ENCODE measurements at regions not wholly inside any gene's neighbourhood (a gene's known extent, or its start where the extent isn't known, plus 50 kb on each side); places are given as distances from the start of the nearest gene placed in this dataset.

DNA sequence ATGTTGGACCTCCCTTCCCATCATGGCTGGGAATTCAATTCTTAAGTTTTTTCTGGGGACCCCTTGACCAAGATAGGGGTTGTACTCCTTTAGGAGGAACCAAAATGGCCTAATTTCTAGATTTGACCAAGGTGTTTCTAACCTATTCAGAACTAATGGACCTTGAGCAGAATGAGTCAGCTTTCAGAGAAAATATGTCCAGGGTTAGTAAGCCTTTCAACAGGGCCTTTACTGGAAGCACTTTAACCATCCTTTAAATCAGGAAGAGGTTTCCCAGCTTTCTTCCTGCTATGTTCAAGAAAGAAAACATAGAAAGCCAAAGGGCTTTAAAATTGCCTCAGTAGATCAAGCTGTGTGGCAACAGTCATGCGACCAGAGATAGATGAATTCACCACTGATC is 1184.9 kb upstream of the ACVR2A start:
- Histone ChIP-seq H3K27me3 (no peaks in the 10 kb centered on the region), H3K9me3 (ENCODE audit: low read depth) (no peaks in the 10 kb centered on the region), H3K27ac (no peak overlapping the region), H3K36me3 (no peaks in the 10 kb centered on the region), H3K4me3 (no peak overlapping the region), H3K4me1 (ENCODE audit: low read depth) (no peaks in the 10 kb centered on the region)
- TF ChIP-seq, protein P1, sequence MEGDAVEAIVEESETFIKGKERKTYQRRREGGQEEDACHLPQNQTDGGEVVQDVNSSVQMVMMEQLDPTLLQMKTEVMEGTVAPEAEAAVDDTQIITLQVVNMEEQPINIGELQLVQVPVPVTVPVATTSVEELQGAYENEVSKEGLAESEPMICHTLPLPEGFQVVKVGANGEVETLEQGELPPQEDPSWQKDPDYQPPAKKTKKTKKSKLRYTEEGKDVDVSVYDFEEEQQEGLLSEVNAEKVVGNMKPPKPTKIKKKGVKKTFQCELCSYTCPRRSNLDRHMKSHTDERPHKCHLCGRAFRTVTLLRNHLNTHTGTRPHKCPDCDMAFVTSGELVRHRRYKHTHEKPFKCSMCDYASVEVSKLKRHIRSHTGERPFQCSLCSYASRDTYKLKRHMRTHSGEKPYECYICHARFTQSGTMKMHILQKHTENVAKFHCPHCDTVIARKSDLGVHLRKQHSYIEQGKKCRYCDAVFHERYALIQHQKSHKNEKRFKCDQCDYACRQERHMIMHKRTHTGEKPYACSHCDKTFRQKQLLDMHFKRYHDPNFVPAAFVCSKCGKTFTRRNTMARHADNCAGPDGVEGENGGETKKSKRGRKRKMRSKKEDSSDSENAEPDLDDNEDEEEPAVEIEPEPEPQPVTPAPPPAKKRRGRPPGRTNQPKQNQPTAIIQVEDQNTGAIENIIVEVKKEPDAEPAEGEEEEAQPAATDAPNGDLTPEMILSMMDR (IDR thresholded peaks at IDR 0.05; ENCODE audit: low read depth, low read length), result no peak
- DNase-seq (ENCODE audit: low read depth in 1 of 2, low spot score in 1 of 2), result no peak

DNA sequence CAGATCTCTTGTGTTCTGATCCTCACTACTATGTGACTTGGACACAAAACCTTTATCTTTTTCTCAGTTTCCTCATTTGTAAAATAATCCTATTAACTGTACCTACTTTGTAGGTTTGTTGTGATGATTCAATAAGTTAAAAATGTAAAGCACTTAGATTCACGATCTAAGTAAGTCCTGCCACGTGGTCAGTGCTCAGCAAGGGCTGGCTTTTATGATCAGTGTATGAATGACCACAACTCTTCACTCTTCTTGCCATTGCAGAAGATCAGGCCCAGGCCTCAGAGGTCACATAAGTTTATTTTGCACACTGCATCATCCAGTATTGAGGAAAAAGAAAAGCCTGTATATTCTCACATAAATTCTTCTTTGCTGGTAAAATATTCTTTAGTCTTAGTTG is 1192.5 kb upstream of the ACVR2A start:
- H3K27ac ChIP-seq, result no peak overlapping the region
- H3K27me3 ChIP-seq, result no peaks in the 10 kb centered on the region
- no peaks in the 10 kb centered on the region for H3K9me3 ChIP-seq (ENCODE audit: low read depth)
- no peak for DNase-seq (ENCODE audit: low read depth in 1 of 2, low spot score in 1 of 2)
- no peaks in the 10 kb centered on the region for H3K4me1 ChIP-seq (ENCODE audit: low read depth)
- TF ChIP-seq, protein P1 (IDR thresholded peaks at IDR 0.05; ENCODE audit: low read depth, low read length), result no peak
- H3K4me3 ChIP-seq, result no peak overlapping the region
- no peaks in the 10 kb centered on the region for H3K36me3 ChIP-seq

DNA sequence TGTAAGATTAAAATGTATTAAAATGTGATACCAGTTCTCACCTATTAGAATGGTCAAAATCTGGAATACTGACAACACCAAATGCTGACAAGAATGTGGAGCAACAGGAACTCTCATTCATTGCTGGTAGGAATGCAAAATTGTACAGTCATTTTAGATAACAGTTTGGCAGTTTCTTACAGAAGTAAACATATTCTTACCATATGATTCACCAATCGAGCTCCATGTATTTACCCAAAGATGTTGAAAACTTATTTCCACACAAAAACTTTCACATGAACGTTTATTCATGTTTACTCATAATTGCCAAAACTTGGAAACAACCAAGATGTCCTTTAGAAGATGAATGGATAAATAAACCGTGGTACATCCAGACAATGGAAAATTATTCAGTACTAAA is 1193.5 kb upstream of the ACVR2A start:
- no peak for DNase-seq (ENCODE audit: low read depth in 1 of 2, low spot score in 1 of 2)
- Histone ChIP-seq H3K4me1 (ENCODE audit: low read depth) (no peaks in the 10 kb centered on the region), H3K27me3 (no peaks in the 10 kb centered on the region), H3K36me3 (no peaks in the 10 kb centered on the region), H3K27ac (no peak overlapping the region), H3K4me3 (no peak overlapping the region), H3K9me3 (ENCODE audit: low read depth) (no peaks in the 10 kb centered on the region)
- TF ChIP-seq, protein P1 (IDR thresholded peaks at IDR 0.05; ENCODE audit: low read depth, low read length), result no peak

DNA sequence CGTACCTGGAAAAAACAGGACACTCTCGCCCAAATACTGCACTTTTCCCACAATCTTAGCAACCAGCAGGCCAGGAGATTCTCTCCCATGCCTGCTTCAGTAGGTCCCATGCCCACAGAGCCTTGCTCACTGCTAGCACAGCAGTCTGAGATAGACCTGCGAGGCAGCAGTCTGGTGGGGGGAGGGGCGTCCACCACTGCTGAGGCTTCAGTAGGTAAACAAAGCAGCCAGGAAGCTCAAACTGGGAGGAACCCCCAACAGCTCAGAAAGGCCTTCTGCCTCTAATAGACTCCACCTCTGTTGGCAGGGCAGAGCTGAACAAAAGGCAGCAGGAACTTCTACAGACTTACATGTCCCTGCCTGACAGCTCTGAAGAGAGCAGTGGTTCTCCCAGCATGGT is 1202.8 kb upstream of the ACVR2A start:
- Histone ChIP-seq H3K27me3 (no peaks in the 10 kb centered on the region), H3K36me3 (no peaks in the 10 kb centered on the region), H3K9me3 (ENCODE audit: low read depth) (no peaks in the 10 kb centered on the region), H3K4me3 (no peak overlapping the region), H3K4me1 (ENCODE audit: low read depth) (no peaks in the 10 kb centered on the region), H3K27ac (no peak overlapping the region)
- TF ChIP-seq, protein P1 (IDR thresholded peaks at IDR 0.05; ENCODE audit: low read depth, low read length), result no peak
- no peak for DNase-seq (ENCODE audit: low read depth in 1 of 2, low spot score in 1 of 2)

DNA sequence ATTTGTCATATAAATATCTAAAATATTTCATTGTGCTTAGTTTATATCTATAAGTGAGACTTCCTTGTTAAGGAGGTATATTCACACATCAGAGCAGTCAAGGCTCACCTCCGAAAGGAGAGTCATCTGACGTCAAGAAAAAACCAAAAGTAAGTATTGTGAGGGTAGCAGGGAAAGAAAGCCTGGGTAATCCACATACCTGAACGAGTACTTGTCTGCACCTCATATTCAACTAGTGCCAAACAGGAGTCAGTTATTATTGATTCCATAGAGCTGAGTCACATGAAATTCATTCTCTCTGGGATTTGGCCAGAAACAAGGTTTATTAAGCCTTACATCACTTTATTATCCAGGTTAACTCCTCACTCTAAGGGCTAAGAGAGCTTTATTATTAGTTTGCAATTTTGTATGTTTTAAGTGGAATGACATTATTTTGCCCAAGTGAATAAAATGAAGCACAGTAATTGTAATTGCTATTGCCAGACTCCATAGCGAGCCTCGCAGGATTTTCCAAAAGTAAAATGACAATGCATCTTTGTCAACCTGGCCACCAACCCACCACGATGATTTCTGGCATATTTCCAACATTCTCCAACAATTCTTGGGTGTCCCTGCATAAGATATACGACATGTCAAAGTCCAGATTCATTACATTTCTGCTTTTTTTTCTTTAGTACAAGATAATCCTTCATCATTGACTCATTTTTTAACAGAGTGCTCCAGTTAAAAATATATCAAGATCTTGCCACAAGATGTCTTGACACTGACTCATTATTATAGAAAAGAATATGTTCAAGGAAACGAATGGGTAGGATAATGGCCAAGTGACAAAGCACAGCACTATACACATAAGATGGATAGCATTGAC is 1210.4 kb upstream of the ACVR2A start:
- H3K27me3 ChIP-seq, result no peaks in the 10 kb centered on the region
- peak in 1 of 2 donors; percentile 21 for DNase-seq (ENCODE audit: low read depth in 1 of 2, low spot score in 1 of 2)
- no peaks in the 10 kb centered on the region for H3K4me1 ChIP-seq (ENCODE audit: low read depth)
- H3K36me3 ChIP-seq, result no peaks in the 10 kb centered on the region
- no peak overlapping the region for H3K4me3 ChIP-seq
- H3K9me3 ChIP-seq (ENCODE audit: low read depth), result no peaks in the 10 kb centered on the region
- TF ChIP-seq, protein P1 (IDR thresholded peaks at IDR 0.05; ENCODE audit: low read depth, low read length), result no peak
- no peak overlapping the region for H3K27ac ChIP-seq
